HG02840 (cell line): ENCODE measurements at regions not wholly inside any gene's neighbourhood (a gene's known extent, or its start where the extent isn't known, plus 50 kb on each side); places are given as distances from the start of the nearest gene placed in this dataset.
"Not testable (repeated sequence)": the region's sequence is repeated elsewhere in the genome, so short reads cannot be mapped to it uniquely, and the experiment has no call there.

ENCODE experiments used
- ATAC-seq: cut with Tn5 transposase; IDR thresholded peaks from one replicate; pipeline ENCODE4 v1.9.1; 2021; ENCODE audit warnings: mild to moderate bottlenecking, moderate library complexity, moderate number of reproducible peaks; ENCODE audit not compliant: unreplicated experiment, low FRiP score

DNA sequence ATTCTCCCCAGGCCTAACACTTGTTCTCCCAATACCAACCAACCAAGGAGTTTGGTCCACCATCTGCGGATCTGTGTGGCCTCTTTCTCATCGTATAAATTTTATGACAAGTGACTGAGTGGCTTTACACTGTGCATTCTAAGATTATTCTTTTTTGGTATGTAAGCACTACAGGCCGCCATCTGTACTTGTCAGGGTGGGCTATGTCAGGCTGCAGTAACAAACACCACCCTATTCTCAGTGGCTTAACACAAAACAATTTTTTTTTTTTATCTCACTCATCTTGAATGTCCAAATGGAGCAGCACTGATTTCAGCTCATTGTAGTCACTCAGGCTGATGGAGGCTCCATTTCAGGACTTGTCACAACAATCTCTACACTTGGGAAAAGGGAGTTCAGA lies 412.7 kb upstream of the MIR17HG start:
- ATAC-seq, result no peak

DNA sequence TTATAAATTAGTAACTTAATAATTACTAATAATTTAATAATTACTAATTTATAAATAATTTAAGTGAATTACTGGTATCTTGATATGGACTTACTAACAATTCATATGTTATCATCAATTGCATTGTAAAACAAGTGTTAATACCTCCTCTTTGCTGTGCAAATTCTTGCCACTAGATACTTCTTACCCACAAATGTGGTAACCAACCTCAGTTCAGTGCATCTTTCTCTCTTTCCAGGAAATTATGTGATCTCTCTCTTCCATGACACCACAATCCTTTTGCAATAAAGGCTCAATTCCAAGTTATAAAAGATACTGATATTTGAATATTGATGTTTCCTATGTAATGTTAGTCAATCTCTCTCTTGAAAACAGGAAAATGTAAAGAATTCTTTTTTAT lies 408.6 kb upstream of the MIR17HG start:
- ATAC-seq, result no peak

DNA sequence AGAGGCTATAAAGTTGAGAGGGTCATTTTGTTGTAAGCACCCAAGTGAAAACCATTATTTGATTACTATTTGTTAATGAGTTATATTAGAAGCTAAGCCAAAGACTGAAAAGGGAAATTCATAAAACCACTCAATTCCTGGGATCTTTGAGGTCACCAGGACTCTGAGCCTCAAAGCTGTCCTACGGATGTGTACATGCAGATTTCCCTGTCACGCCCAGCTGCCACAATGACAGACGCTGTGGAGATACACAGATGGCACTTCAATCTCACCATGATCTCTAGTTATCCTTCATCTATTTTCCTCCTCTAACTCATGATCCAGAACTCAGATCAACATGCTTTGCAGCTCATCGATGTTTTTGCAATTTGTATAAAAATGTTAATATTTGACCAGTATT lies 403.5 kb upstream of the MIR17HG start:
- ATAC-seq, result no peak

DNA sequence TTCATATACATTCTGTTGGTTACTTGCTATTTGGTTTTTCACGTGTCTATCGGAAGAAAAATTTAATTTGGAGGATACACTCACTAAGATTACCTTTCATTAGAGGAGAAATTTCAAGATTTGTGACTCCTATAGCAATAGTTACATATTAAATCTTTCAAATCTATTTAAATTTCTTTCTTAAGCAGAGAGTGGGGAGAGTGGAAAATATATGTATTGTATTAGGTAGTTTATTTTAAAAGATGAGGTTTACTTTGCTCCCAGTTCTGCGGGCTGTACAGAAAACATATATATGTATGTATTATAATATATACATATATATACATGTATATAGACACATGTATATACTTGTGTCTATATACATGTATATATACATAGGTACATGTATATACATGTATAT lies 402.3 kb upstream of the MIR17HG start:
- ATAC-seq, result not testable (repeated sequence)

DNA sequence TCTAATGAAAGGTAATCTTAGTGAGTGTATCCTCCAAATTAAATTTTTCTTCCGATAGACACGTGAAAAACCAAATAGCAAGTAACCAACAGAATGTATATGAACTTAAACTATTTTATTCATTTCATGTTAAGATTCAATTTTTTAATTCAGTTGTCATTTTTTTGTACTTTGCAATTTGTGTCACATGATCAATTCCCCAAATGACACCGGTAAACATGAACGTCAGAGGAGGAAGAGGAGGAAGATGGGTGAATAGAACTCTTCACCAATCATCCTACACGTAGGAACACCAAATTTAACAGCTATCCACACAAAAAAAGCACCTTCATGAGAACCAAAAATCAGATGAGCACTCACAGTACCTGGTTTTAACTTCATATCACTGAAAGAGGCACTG lies 401.4 kb upstream of the MIR17HG start:
- ATAC-seq, result not testable (repeated sequence)

DNA sequence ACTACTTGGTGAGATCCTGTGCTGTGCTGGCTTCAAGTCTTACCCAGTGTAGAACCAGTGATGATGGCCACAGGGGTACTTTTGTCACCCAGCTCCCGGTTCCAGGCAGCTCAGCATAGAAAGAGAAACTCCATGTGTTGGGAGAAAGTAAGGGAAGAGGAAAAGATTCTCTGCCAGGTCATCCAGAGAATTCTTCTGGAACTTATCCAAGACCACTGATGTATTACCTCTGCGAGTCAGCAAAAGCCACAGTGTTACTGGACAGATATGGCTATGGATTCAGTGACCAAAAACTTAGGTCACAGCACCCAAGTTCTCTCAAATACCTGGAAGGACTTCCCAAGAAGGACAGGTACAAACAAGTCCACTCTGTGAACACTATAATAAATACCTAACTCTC lies 399.5 kb upstream of the MIR17HG start:
- no peak for ATAC-seq

DNA sequence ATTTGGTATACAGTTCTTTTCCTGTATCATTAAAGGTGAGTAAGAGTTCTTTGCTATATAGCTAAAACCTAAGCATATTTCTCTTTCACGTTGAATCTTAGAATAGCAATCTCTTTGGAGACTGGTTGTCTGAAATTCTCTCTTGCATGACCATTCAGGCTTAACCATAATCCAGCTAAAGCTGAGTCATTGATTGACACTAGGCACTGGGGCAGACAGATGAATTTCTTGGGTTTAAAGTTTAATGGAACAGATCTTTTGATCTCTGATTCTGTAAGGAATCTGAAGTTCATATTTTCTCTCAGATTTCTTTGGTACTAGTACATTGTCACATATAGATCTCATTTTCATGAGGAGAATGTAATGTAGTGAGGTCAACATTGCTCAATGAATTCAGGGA lies 397.3 kb upstream of the MIR17HG start:
- no peak for ATAC-seq

DNA sequence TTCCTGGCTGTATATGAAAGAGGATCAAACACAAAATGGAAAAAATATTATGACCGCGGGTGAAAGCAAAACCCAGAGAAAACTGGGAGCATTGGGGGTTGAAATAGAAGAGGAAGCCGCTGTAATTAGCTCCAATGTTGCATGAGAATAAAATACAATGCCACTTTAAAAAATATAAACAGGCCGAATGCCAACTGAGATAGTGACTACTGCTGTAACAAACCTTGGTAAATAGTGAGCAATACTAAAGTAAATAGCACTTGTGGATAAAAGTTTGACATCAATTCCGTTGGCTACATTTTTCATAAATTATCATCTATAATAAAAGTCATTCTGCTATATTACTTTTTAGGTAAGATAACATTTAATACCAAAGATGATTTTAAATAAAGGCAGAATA lies 395.8 kb upstream of the MIR17HG start:
- no peak for ATAC-seq

DNA sequence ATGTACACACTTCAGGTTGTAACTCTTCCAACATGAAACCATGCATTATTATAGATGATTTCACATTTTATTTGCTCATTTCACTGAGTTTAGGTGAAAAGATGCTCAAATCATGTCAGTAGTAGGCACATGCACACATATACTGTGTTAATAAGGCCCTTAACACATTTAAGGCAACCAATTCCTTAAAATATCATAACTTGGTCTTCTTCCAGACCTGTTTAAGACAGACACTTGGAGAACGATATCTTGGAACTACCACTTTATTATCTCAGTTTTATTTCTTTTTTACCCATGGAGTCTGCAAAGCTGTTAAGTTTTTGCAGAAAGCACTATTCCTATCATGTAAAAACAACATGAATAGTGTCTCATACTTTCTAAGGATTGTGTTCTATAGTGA lies 395.2 kb upstream of the MIR17HG start:
- ATAC-seq, result no peak

DNA sequence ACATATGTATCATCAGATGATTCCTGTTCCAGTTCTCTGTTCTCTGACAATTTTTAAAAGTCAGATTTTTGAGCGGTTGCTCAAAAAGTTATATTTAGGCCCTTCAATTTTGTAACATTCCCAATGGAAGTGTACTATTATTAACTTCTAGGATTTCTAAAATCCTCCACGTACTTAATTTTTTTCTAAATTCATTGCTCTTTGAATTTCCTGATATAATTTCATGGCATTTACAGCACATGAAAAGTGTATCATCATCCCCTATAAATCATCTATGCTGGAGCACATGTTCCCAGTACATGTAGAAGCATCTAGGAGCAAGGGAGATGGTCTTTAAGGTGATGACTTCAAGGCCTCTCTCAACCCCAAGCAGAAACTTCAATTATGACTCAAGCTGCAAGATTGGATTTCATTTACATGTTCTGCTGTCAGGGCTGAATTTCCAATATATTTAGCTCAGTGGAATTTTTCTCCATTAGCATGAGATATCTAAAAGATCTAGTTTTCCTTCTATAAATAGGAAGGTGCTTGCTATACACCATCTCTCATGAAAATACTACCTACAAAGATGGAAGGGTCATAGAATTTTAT lies 392.8 kb upstream of the MIR17HG start:
- no peak for ATAC-seq

DNA sequence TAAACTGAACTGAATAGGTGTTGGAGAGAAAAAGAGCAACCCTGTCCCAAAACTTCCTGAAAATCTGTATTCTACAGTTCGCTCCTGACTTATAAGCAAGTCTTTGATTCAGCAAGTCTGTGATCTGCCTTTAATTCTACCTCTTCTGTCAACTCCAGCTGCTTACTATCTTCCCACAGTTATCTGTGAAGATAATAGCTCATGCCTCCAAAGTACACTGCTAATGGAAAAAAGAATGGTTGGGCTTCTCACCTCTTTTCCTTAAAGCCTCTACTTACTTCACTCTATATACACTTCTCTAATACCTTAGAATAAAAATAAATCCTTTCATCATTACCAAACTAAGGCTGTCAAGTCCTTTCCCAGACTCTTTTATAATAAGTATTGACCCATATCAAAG lies 391.5 kb upstream of the MIR17HG start:
- ATAC-seq, result no peak

DNA sequence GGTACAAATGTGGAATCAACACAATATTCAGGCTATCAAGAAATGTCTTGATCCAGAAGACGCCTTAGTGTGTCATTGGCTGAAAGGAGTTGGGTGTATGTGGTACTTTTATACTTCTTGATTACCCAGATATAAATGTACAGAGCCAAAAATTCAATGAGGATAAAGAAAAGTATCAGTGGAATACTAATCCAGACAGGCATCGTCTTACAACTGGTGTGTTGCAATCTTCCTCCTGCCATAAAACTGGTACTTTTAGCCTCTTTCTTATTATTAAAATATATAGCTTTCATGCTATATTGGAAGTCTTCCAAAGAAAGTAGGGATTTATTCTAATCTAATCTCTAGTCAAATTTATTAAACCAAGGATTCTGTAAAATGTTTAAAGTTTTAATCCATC lies 388.6 kb upstream of the MIR17HG start:
- ATAC-seq, result no peak

DNA sequence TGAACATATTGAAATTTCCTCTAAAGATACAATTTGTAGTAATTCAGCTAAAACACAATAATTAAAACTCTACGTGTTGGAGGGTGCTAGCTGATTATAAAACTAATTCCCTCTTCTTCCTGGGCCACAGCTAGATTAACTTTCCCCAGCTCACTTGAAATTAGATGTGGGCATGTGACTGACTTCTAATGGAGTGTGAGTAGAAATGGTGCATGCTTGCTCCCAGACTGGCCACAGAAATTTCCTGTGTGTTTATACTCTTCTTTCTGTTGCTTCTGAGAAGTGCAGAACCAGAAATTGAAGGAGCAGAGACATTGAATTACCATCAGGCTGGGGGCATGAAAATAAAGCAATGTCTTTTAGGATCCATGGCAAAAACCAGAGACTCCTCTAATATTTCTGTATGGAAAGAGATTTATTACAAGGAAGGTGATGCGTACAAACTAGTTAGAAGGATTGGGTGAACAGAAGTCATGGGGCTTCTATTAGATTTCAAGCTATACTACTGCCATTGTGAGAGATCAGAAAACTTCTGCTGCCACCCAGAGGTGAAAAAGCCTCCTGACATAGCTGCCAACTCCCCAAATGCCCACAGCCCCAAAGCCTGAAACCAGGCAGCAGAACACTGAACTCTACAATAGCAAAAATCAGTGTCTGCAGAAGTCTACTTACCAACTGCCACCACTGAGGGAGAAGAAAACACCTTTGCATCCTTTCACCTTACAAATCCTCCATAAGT lies 379.2 kb upstream of the MIR17HG start:
- no peak for ATAC-seq

DNA sequence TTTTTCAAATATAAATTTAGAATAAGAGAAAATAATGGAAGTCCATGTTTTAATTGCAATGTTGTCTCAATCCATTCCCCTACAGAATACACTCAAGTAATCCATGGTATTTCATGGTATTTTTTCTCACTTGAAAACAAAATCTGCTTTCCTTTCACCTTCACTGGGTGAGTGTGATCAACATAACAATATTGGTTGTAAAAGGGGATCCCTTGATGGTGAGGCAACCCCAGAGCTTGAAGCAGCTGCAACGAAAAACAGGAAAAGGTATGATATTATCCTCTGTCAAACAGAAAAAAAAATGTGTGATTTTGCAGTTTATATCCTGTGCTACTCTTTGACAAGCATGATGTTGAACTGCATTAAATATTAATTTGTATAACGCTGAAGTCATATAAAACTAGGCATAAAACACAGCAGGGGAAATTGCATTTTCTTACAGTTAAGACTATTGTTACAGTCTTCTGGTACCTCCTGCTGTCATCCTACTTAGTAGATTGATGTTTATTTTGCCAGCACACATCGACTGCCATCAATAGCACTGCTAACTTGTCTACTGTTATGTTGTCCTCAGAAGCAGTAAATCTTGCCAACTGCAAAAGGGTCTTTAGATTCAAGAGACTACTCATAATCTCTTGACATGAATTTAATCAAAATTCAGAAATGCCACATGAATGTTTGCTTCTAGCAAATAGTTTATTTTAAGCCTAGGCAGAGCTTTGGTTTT lies 373.1 kb upstream of the MIR17HG start:
- ATAC-seq, result no peak

DNA sequence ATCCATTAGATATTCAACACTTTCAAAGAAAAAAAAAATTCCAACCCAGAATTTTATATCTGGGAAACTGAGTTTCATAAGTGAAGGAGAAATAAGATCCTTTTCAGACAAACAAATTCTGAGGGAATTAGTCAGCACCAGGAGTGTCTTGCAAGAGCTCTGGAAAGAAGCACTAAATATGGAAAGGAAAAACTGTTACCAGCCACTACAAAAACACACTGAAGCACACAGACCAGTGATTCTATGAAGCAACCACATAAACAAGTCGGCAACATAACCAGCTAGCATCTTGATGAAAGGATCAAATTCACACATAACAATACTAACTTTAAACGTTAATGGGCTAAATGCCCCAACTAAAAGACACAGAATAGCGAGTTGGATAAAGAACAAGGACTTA lies 368.4 kb upstream of the MIR17HG start:
- ATAC-seq, result no peak

DNA sequence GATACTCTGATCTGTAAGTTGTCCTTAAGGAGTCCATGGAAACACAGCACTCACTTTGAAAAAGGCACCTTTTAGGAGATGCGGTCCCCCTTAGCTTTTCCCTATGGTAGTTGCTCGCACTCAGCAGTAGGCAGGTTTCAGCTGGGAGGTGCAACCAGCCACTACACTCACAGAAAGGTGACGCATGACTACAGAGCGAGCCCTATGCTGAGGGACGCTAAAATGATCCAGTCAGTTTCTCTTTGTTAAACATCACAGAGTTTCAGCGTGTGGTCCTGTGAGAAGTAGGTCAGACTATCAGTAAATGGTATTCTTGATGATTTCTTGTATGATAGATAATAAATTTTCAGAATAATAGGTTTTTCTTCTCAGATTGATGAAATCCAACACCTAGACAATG lies 362.7 kb upstream of the MIR17HG start:
- ATAC-seq, result no peak

DNA sequence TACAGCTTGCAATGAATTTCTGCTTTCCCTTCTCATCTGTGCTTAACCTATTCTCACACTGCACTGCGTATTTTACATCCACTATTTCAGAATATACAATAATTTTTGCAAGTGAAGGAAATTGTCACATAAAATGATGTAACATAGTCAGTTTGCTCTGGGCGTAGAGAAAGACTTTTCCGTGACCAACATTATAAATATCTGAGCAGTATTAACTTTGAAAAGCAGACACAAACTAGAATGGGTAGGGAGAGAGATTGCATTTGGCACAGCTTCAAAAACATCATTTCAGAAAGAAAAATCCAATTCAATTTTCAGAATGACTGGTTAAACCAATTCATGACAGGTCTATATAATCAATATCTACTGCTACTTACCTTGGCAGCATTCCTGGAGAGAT lies 352.5 kb upstream of the MIR17HG start:
- no peak for ATAC-seq

DNA sequence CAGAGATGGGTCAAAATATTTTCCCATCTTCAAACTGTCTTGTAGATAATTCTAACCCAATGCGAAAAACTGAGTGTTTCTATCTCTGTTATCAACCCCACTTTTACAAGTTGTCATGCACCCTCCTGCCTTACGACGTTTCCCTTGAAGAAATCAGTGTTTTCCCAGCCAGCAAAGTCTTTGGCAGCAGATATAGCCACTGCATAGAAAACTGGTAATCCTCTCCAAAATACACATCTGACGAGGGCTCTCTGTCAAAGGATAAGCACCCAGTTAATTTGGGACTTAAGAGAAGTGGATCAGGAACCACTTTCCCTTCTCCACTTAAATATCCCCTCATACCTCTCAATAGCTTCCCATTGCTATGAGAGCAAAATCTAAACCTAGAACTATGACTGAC lies 351.9 kb upstream of the MIR17HG start:
- ATAC-seq, result no peak

DNA sequence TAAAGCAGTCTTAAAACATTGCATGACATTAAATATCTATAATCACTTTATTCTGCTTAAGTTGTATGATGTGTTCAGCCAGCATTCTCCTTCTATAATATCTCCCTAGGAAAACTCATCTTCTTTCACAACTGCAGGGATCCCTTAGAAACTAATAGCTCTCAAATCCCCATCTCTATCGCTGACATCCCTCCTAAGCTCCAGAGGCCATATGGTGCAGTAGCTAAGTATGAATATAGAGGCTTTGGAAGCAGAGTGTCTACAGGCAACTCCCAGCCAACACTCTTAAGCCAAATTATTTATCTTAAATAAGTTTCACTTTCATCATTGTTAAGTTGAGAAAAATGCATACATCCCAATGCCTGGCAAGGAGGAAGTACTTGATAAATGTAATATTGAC lies 349.5 kb upstream of the MIR17HG start:
- no peak for ATAC-seq

DNA sequence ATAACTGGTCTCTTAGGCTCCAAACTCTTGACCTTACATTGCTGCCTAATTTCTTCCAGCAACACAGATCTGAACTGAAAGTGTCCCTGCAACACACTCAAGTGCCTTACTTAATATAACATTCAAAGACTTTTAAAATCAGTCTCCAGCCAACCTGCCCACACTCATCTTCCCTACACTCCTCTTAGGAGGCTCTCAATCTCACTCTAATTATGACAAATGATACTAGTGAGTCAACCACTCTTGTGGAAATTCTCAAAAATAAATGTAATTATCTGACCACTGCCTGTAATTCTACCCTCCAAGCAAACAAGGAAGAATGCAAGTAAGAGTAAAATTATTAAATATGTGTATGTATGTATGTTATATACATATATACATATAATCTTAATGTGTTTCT lies 348.1 kb upstream of the MIR17HG start:
- no peak for ATAC-seq

DNA sequence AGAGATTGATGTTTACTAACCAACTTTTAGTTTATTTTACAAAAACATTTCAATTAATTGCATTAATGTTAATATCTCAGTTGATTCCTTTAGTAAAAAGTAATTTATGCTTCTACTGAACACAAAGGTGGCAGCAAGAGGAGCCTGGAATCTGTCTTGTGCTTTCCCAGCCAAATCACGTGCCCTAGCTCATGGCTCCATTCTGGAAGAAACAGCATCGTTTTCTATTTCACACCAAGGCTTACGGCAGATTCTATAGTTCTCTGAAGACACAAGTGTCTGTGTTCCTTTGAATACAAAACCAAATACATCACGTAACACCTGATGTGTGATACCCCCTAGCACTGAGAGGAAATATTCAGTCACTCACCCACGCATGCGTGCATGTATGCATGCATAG lies 346.1 kb upstream of the MIR17HG start:
- no peak for ATAC-seq

DNA sequence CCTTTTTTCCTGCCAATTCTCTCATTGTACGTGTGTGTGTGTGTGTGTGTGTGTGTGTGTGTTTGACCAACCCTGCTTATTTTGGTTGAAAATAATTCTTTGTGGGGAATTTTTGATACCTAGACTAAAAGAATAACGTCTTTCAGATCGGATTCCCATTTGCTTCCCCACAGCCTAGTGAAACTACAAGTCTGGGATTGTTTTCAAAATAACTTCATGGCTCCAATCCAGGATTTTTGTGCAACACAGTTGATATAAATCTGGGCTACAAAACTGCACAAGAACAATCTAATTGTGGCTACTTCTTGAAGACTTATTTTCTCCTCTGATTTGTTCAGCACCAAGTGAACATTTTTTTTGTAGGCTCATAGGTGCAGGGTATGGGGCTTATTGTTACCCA lies 332.8 kb upstream of the MIR17HG start:
- ATAC-seq, result no peak
